Left renal pelvis (tissue), 4 donors: ENCODE measurements at regions not wholly inside any gene's neighbourhood (a gene's known extent, or its start where the extent isn't known, plus 50 kb on each side); places are given as distances from the start of the nearest gene placed in this dataset.

Experiments
- DNase-seq, 4 donors: peaks; one replicate each; pipeline ENCODE4 v3.0.0-alpha.2; 2013; ENCODE audit warnings: low read depth in 4 of 4, low spot score in 3 of 4

GRCh38 chr5:111914966-111915636 lies 158.1 kb upstream of the NREP start:
- DNase-seq = no peak

GRCh38 chr5:111902436-111902835 lies 145.4 kb upstream of the NREP start:
- DNase-seq = no peak

DNA sequence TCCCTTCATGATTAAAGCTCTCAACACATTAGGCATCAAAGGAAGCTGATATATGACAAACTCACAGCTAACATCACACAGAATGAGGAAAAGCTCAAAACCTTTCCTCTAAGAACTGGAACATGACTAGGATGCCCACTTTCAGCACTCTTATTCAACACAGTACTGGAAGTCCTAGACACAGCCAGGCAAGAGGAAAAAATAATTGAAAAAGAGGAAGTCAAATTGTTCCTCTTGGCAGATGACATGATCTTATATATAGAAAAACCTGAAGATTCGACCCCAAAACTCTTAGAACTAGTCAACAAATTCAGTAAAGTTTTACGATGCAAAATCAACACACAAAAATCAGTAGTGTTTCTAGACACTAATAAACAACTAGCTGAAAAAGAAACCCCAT lies 144.3 kb upstream of the NREP start:
- DNase-seq = no peak

- DNase-seq = no peak
These were observed 136.0 kb upstream of the NREP start for GRCh38 chr5:111892949-111893348.

GRCh38 chr5:111887706-111888105 lies 130.7 kb upstream of the NREP start:
- DNase-seq = no peak

DNA sequence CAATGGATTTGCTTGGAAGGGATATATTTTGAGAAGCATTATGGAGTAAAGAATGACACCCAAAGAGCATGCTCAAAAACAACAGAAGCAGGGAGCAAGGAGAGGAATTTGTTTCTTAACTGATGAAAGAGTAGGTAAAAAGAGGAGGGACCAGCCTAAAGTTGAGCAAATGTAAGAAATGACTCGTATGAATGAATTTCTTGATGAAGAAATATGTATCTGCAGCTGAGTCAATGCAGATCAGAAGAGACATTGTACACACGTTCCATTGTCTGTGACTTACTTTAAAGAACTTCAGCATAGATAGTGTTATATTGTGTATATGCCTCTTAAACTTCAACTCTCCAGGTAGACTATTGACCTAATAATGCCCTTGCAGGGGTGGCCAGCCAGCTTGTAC lies 112.7 kb upstream of the NREP start:
- DNase-seq = no peak

- no peak for DNase-seq
These were observed 108.4 kb upstream of the NREP start for GRCh38 chr5:111865356-111865755.

DNA sequence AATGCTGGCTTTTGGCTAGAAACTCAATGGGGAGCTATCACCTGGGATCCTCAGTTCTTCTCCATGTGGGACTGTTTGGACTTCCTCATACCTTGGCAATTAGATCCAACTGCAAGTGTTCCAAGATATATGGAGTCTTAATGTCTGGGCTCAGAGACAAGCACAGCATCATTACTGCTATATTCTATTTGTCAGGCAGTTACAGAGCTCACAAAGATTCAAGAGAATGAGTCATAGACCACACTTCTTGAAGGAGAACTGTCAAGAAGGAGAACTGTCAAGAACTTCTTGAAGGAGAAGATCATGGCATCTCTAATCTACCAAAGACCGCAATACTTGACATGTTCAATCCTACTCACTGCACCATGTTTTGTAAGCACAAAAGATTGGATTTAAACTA lies 106.8 kb upstream of the NREP start:
- no peak for DNase-seq

GRCh38 chr5:111859533-111860270 lies 102.7 kb upstream of the NREP start:
- no peak for DNase-seq

- DNase-seq = no peak
These were observed 102.0 kb upstream of the NREP start for GRCh38 chr5:111859031-111859430.

- no peak for DNase-seq
These were observed 100.6 kb upstream of the NREP start for GRCh38 chr5:111857623-111858022.

DNA sequence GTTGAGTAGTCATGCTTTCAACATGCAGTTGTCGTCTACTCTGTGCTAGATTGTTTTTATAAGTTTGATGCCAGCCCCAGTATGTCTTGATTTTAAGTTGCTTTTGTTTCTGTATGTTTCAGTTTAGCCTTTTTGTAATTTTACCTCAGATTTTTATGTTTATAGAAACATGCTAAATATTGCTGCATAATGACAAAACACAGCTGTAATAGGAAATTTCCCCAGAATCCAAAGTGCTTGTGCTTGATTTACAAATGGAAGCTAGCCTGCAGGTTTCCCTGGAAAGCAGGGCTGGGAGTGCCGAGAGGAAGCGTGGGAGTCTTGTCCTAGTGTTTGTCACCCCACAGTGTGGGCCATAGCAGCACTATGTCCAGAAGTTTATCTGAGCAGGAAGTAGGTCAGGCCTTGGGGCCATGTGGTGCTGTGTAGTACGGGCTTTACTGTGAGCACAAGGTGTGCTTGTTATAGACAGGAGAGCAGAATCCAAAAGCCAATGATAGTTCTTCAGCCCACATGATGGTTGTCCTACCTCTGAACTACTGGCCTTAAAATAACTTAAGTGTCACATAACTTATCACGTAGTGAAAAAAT lies 100.0 kb upstream of the NREP start:
- DNase-seq = no peak

- no peak for DNase-seq
These were observed 98.4 kb upstream of the NREP start for GRCh38 chr5:111855356-111855755.

GRCh38 chr5:111854186-111854585 lies 97.2 kb upstream of the NREP start:
- DNase-seq = no peak

- DNase-seq = no peak
These were observed 96.8 kb upstream of the NREP start for GRCh38 chr5:111853748-111854147.

- no peak for DNase-seq
These were observed 94.9 kb upstream of the NREP start for GRCh38 chr5:111851631-111852548.

DNA sequence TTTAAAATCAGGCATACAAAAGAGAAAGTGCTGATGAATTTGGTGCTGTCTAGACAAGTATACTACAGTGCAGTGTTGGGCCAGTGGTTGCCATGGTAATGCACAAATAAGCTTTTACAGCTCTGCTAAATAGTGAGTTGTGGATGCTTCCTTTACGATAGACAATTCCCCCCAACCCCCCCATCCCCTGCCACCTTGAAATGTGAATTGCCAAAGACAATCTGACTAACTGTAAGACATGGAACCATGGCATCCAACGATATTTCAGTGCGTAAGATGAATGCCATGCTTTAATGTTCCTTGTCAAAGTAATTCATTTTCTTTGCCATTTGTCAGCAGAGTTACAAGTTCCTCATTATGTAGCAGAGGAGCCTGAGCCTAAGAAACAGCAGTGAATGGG lies 91.5 kb upstream of the NREP start:
- DNase-seq = no peak

- no peak for DNase-seq
These were observed 90.3 kb upstream of the NREP start for GRCh38 chr5:111847052-111847925.

GRCh38 chr5:111840036-111840674 lies 83.2 kb upstream of the NREP start:
- peak in 1 of 4 donors; percentile 29 for DNase-seq

GRCh38 chr5:111839438-111839837 lies 82.4 kb upstream of the NREP start:
- DNase-seq = no peak
